IPS-20b (cell line): ENCODE measurements at regions not wholly inside any gene's neighbourhood (a gene's known extent, or its start where the extent isn't known, plus 50 kb on each side); places are given as distances from the start of the nearest gene placed in this dataset.

Experiments
- H3K27ac ChIP-seq: one replicate; pipeline ENCODE4 v1.5.1; 2013; ENCODE audit warnings: low read length
- H3K27me3 ChIP-seq: 2 replicates; pipeline ENCODE4 v1.6.1; 2013; ENCODE audit warnings: mild to moderate bottlenecking, low read length, inconsistent platforms; ENCODE audit not compliant: insufficient read depth
- H3K36me3 ChIP-seq: 2 replicates; pipeline ENCODE4 v1.6.1; 2013; ENCODE audit warnings: low read depth, mild to moderate bottlenecking, inconsistent platforms, low read length, moderate library complexity; ENCODE audit not compliant: insufficient read depth
- H3K4me1 ChIP-seq: 2 replicates; pipeline ENCODE4 v1.6.1; 2013; ENCODE audit warnings: mild to moderate bottlenecking, control low read depth, inconsistent platforms, low read length, moderate library complexity; ENCODE audit not compliant: insufficient read depth
- H3K4me3 ChIP-seq: 2 replicates; pipeline ENCODE4 v1.5.1; 2013; ENCODE audit warnings: mild to moderate bottlenecking, low read length, inconsistent platforms
- H3K9ac ChIP-seq: 2 replicates; pipeline ENCODE4 v1.6.1; 2013; ENCODE audit warnings: low read depth, mild to moderate bottlenecking, inconsistent platforms, low read length, moderate library complexity
- H3K9me3 ChIP-seq: 2 replicates; pipeline ENCODE4 v1.6.1; 2013; ENCODE audit warnings: mild to moderate bottlenecking, low read depth, low read length, inconsistent platforms; ENCODE audit not compliant: insufficient read depth

DNA sequence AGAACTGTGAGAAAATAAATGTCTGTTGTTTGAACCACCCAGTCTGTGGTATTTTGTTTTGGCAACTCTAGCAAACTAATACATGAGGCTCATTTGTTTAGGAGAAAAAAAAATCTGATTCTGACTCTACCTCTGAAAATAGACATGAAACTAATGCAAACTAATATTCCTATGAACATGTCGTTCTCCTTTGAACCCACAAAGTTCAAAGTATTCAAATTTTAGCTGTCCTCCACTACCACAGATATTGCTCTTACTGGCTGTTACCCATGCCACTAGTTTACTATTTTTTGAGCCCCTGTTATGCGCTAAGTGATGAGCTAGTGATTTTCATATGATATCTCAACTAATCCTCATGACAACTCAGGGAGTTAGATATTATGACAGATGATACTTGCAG lies 58.8 kb upstream of the ZNF804B start:
- no peak overlapping the region for H3K4me3 ChIP-seq
- no peak overlapping the region for H3K9ac ChIP-seq
- no peaks in the 10 kb centered on the region for H3K36me3 ChIP-seq
- no peaks in the 10 kb centered on the region for H3K27me3 ChIP-seq
- H3K27ac ChIP-seq = no peak overlapping the region
- H3K9me3 ChIP-seq = no peaks in the 10 kb centered on the region
- H3K4me1 ChIP-seq = no peaks in the 10 kb centered on the region

DNA sequence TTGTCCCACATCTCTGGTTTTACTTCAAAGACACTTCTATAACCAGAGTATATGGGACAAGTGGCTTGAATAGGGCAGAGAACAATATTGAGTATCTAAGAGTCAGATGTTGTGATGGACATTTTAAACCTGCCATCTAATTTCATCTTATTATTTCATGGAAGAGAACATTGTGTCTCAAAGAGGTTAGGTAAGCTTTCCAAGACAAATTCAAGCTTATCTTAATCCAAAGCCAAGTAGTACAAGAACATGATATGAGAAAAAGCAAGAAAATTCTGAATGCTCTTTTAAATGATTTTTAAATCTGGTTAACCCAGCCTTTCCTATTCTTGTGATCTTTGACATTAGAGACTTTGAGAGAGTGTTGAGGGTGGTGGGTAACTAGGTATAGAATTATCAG lies 65.3 kb upstream of the ZNF804B start:
- no peak overlapping the region for H3K4me3 ChIP-seq
- peaks cover 3% of the 10 kb centered on the region; the same call in 1 of the 2 replicates for H3K4me1 ChIP-seq
- H3K9me3 ChIP-seq = no peaks in the 10 kb centered on the region
- H3K9ac ChIP-seq = no peak overlapping the region
- no peaks in the 10 kb centered on the region for H3K27me3 ChIP-seq
- no peaks in the 10 kb centered on the region for H3K36me3 ChIP-seq
- H3K27ac ChIP-seq = no peak overlapping the region

DNA sequence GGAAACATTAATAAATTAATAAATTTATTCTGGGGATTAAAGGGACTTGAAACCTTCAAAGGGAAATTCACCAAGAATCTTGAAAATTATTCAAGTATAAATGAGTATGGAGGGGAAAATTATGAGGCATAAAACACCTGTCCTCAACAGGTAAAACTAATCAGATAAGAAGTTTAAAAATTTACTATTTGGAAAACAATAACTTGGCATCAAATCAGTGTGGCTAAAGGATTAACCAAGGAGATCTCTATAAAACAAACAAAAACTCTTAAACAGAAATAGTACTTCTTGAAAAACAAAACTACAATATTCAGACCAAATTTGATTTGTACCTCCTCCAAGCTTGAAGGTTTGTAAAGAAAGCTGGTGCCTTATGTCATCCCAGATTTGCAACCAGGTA lies 66.4 kb upstream of the ZNF804B start:
- Histone ChIP-seq H3K27me3 (no peaks in the 10 kb centered on the region), H3K4me3 (no peak overlapping the region), H3K27ac (no peak overlapping the region), H3K9me3 (no peaks in the 10 kb centered on the region), H3K4me1 (peaks cover 3% of the 10 kb centered on the region; the same call in 1 of the 2 replicates), H3K9ac (no peak overlapping the region), H3K36me3 (no peaks in the 10 kb centered on the region)

DNA sequence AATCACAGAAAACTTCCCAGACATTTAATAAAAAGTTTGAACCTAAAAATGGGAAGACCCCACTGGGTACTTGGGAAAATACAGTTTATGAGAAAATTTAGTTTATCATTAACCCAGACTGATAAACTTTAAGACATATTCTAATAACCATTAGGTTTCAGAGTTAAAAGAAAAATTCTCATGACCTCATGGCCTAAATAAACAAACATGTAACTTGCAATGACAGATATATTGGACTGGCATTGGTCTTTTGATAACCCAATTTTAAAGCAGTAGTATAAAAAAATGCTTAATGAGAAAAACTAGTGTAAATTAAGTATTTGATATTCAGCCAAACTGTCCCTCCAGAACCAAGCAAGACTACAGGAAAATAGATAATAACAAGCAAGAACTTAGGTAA lies 67.0 kb upstream of the ZNF804B start:
- Histone ChIP-seq H3K27ac (no peak overlapping the region), H3K36me3 (no peaks in the 10 kb centered on the region), H3K4me1 (peaks cover 3% of the 10 kb centered on the region; the same call in 1 of the 2 replicates), H3K9ac (no peak overlapping the region), H3K9me3 (no peaks in the 10 kb centered on the region), H3K4me3 (no peak overlapping the region), H3K27me3 (no peaks in the 10 kb centered on the region)

DNA sequence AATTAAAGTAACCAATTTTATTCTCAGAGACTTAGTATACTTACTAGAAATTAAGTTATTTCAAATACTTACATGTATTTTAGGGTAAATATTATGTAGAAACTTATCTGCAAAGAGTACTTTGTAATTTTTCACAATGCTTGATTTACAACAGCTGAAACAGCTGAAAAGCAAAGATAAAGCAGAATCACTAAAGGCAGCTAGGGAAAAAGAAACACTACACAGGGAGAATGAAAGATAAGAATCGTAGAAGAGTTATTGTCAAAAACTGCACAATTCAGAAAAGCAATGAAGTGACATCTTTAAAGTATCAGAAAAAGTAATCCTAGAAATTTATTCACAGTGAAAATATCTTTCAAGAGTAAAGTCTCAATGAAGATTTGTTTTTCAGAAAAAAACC lies 69.7 kb upstream of the ZNF804B start:
- Histone ChIP-seq H3K27me3 (no peaks in the 10 kb centered on the region), H3K9me3 (no peaks in the 10 kb centered on the region), H3K9ac (no peak overlapping the region), H3K36me3 (no peaks in the 10 kb centered on the region), H3K4me1 (peaks cover 3% of the 10 kb centered on the region; the same call in 1 of the 2 replicates), H3K4me3 (no peak overlapping the region), H3K27ac (no peak overlapping the region)

DNA sequence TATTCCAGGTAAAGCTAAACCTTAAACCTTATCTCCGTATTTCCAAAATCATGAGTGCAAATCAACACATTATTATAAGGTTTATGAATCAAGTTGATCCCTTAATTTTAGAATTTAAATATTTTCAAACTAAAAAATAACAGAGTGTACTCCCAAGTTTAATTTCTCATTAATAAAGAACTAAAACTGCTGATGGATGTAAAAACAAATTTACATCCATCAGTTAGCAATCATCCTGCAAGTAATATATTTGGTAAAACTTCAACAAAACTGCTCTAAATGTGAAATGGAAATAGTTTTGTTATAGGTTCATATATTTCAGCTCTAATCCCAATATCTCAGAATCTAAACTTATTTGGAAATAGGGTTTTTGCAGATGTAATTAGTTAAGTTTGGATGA lies 71.3 kb upstream of the ZNF804B start:
- H3K9ac ChIP-seq = no peak overlapping the region
- no peak overlapping the region for H3K4me3 ChIP-seq
- H3K36me3 ChIP-seq = no peaks in the 10 kb centered on the region
- no peaks in the 10 kb centered on the region for H3K9me3 ChIP-seq
- peaks cover 3% of the 10 kb centered on the region; the same call in 1 of the 2 replicates for H3K4me1 ChIP-seq
- no peak overlapping the region for H3K27ac ChIP-seq
- H3K27me3 ChIP-seq = no peaks in the 10 kb centered on the region

DNA sequence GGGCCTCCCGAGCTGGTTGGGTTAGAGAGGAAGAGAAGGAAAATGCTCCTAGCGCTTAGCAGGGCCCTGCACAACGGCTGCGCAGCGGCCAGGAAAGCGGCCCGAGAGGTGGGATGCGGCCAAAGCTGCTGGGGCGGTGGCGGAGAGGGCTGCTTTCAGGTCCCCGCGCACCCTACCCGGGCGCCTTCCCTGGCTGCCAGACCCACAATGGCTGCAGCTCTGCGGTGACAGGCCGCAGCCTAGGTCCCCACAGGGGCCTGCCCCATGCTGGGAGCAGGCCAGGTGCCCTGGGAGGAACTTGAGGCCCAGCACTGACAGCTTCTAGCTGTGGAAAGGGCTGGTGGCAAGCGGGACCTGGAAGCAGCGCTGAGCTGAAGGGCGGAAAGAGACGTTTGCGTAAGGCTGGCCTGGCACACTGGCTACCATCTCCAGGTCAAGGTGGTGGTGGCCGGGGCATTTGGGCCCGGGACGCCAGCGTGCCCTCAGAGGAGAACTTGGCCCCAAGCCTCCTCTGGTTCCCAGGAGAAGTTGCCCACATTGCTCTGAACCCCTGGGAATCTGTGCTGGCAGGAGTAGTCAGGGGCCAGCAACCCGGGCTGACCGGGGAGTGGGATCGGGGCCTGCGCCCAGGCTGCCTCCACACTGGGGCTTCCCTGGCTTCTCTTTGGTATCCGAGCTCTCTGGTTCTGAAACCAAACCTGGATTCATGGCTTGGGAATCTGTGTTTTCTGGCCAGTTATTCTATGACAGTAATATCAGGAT lies 72.9 kb upstream of the ZNF804B start:
- H3K9ac ChIP-seq = no peak overlapping the region
- no peaks in the 10 kb centered on the region for H3K36me3 ChIP-seq
- no peaks in the 10 kb centered on the region for H3K27me3 ChIP-seq
- no peak overlapping the region for H3K27ac ChIP-seq
- H3K4me1 ChIP-seq = no peaks in the 10 kb centered on the region; the same call in 1 of the 2 replicates
- no peaks in the 10 kb centered on the region for H3K9me3 ChIP-seq
- no peak overlapping the region for H3K4me3 ChIP-seq

DNA sequence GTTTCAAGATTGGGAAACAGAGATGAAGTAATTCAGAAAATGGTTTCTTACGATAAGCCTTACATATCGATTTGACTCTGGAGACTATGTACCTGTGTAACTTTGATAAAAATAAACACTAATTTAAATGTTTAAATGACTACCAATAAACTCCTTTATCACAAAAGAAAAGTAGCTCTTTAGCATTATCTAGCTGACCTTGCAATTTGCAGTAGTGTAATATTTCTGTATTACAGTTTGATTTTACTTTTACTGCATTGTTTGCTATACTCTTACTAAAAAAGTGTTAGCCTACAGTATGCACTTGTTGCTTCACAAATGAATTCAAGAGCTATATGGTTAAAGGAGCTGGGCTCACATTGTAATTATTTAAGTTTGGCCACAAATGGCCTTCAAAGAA lies 77.8 kb upstream of the ZNF804B start:
- Histone ChIP-seq H3K9me3 (no peaks in the 10 kb centered on the region), H3K36me3 (no peaks in the 10 kb centered on the region), H3K27me3 (no peaks in the 10 kb centered on the region), H3K9ac (no peak overlapping the region), H3K27ac (no peak overlapping the region), H3K4me1 (no peaks in the 10 kb centered on the region), H3K4me3 (no peak overlapping the region)

DNA sequence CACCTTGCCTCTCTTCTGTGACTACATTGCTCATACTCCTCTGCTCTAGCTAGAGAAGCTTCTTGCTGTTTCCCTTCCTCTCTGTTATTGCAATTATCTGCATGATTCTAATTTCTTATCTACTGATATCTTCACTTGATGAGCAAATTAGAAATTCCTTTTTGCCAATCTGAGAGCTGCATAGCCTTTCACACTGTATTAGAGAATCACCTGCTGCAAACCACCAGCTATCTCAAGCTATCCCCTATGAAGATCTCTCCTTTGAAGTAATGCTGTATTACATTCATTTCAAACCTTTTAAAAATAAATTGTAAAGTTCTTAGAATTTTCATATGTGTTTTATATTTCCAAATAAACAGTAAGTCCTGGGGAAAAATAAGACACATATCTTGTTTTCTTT lies 89.0 kb upstream of the ZNF804B start:
- no peaks in the 10 kb centered on the region for H3K9me3 ChIP-seq

DNA sequence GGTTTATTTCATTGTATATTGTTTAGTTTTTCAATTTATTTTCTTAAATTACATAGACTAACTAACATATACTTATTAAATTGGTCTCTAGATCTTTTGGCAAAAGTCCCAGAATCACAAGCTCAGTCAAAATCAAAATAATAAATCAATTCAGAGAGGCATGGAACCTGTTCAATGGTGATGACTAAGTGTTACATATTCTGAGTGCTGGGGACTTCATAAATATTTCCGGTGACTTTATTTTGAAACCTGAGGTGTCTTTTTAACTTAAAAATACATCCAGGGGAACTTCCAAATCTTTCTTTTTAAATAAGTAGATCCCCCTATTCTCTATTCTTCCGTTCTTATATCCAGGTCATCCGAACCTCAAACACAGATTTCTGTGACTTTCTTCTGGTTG lies 89.6 kb upstream of the ZNF804B start:
- H3K27me3 ChIP-seq = no peaks in the 10 kb centered on the region
- no peak overlapping the region for H3K27ac ChIP-seq
- peaks cover 19% of the 10 kb centered on the region for H3K4me1 ChIP-seq

More for the DNA sequence above, 89.0 kb upstream of the ZNF804B start:
- H3K4me1 ChIP-seq = peaks cover 14% of the 10 kb centered on the region
- no peak overlapping the region for H3K27ac ChIP-seq
- no peaks in the 10 kb centered on the region for H3K27me3 ChIP-seq
- no peaks in the 10 kb centered on the region for H3K36me3 ChIP-seq
- no peak overlapping the region for H3K4me3 ChIP-seq
- H3K9ac ChIP-seq = no peak overlapping the region

DNA sequence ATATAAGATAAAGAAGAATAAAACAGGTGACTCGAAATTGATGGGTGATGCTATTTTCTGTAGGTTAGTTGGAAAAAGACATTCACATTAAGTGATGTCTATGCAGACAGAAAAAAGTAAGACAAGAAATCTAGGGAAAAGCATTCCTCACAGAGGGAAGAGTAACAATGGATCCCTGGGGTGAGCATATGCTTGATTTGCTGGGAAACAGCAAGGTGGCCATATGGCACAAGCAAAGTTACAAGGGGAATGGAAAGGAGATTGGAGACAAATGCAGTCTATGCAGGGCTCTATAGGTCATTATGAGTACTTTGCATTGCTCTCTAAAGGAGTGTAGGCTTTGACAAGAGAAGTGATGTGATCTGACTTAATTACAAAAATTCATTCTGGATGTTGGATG lies 90.9 kb upstream of the ZNF804B start:
- Histone ChIP-seq H3K27ac (no peak overlapping the region), H3K4me1 (peaks cover 26% of the 10 kb centered on the region), H3K36me3 (no peaks in the 10 kb centered on the region), H3K9ac (no peak overlapping the region), H3K4me3 (no peak overlapping the region), H3K27me3 (no peaks in the 10 kb centered on the region), H3K9me3 (no peaks in the 10 kb centered on the region)

More for the DNA sequence above, 89.6 kb upstream of the ZNF804B start:
- H3K36me3 ChIP-seq = no peaks in the 10 kb centered on the region
- no peak overlapping the region for H3K4me3 ChIP-seq
- no peak overlapping the region for H3K9ac ChIP-seq
- no peaks in the 10 kb centered on the region for H3K9me3 ChIP-seq

DNA sequence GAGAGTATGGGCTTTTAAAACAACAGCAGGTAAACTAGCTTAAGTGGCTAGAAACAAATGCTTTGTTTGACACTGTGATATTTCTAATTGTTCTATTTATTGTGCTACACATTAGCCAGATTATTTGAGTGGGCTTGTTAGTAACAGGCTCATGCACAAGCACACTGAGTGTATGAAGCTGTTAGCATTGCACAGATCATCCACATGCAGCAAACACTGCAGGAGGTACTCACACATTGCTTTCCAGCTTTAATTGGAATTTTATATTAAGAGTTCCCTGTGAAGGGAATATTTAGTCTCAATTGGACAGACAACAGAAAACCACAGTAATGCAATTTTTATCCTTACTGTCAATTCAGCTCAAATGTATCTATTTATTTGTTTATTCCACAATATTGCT lies 92.9 kb upstream of the ZNF804B start:
- Histone ChIP-seq H3K36me3 (no peaks in the 10 kb centered on the region), H3K27me3 (no peaks in the 10 kb centered on the region), H3K4me1 (peaks cover 26% of the 10 kb centered on the region), H3K9ac (no peak overlapping the region), H3K4me3 (no peak overlapping the region), H3K9me3 (no peaks in the 10 kb centered on the region), H3K27ac (no peak overlapping the region)
